Fibroblast of lung (primary cell): ENCODE measurements at regions not wholly inside any gene's neighbourhood (a gene's known extent, or its start where the extent isn't known, plus 50 kb on each side); places are given as distances from the start of the nearest gene placed in this dataset.

Experiments used
- DNase-seq, 2 donors: peaks; one replicate each; pipeline versions ENCODE4 v3.0.0 to v3.0.0-alpha.2; 2010; ENCODE audit warnings: low read depth in 2 of 2
- H2AFZ ChIP-seq: 2 replicates; pipeline ENCODE4 v1.5.1; 2012; ENCODE audit warnings: low read length, control low read depth, inconsistent platforms
- H3K27ac ChIP-seq: 2 replicates; pipeline ENCODE4 v1.5.1; 2011; ENCODE audit warnings: low read length, control low read depth; ENCODE audit not compliant: insufficient read depth
- H3K27me3 ChIP-seq: 2 replicates; pipeline ENCODE4 v1.5.1; 2011; ENCODE audit warnings: mild to moderate bottlenecking, low read length; ENCODE audit not compliant: control insufficient read depth, insufficient read depth
- H3K36me3 ChIP-seq: 2 replicates; pipeline ENCODE4 v1.5.1; 2011; ENCODE audit warnings: low read length; ENCODE audit not compliant: control insufficient read depth, insufficient read depth
- H3K4me1 ChIP-seq: 2 replicates; pipeline ENCODE4 v1.5.1; 2011; ENCODE audit warnings: low read length; ENCODE audit not compliant: control insufficient read depth, insufficient read depth; ENCODE audit errors: extremely low read depth
- H3K4me2 ChIP-seq: 2 replicates; pipeline ENCODE4 v1.5.1; 2011; ENCODE audit warnings: low read length, control low read depth; ENCODE audit not compliant: insufficient read depth; ENCODE audit errors: extremely low read depth
- H3K4me3 ChIP-seq, 4 experiments: fragments of 200-600 bp in 1 of 4; sonication (generic) in 1 of 4; replicated peaks in 1 of 4; 2 replicates each; pipeline ENCODE4 v1.5.1; 2011 to 2016; ENCODE audit warnings: low read length in 4 of 4, low read depth in 3 of 4, mild to moderate bottlenecking in 3 of 4, control low read depth in 2 of 4, inconsistent platforms in 1 of 4, mixed read lengths in 1 of 4; ENCODE audit not compliant: insufficient read depth in 1 of 4; ENCODE audit errors: control extremely low read depth in 1 of 4
- H3K79me2 ChIP-seq: 2 replicates; pipeline ENCODE4 v1.5.1; 2012; ENCODE audit warnings: mild to moderate bottlenecking, low read length, inconsistent platforms; ENCODE audit not compliant: control insufficient read depth, insufficient read depth
- H3K9ac ChIP-seq: 2 replicates; pipeline ENCODE4 v1.5.1; 2011; ENCODE audit warnings: mild to moderate bottlenecking, low read length, control low read depth; ENCODE audit not compliant: insufficient read depth
- H3K9me3 ChIP-seq: 2 replicates; pipeline ENCODE4 v1.5.1; 2012; ENCODE audit warnings: low read depth, low read length; ENCODE audit not compliant: control insufficient read depth, insufficient read depth
- H4K20me1 ChIP-seq: 2 replicates; pipeline ENCODE4 v1.5.1; 2011; ENCODE audit warnings: low read length; ENCODE audit not compliant: control insufficient read depth, insufficient read depth; ENCODE audit errors: extremely low read depth
- CTCF ChIP-seq, 2 donors: IDR thresholded peaks in 1 of 2; conservative IDR thresholded peaks in 1 of 2; 1 replicate in 1 of 2; 2 replicates in 1 of 2; pipeline ENCODE4 v1.5.1; 2011 to 2012; ENCODE audit warnings: low read length in 2 of 2, control low read depth in 1 of 2, inconsistent platforms in 1 of 2, low read depth in 1 of 2, mild to moderate bottlenecking in 1 of 2
- EZH2 ChIP-seq: IDR thresholded peaks from 2 replicates; pipeline ENCODE4 v1.5.1; 2012; ENCODE audit warnings: low read length, control low read depth, mild to moderate bottlenecking; ENCODE audit errors: missing control alignments

- Histone ChIP-seq H3K27ac (no peak overlapping the region), H3K4me2 (no peak overlapping the region), H3K79me2 (no peaks in the 10 kb centered on the region), H3K36me3 (no peaks in the 10 kb centered on the region), H4K20me1 (no peaks in the 10 kb centered on the region), H3K27me3 (peaks cover 5% of the 10 kb centered on the region), H3K4me3 (no peak overlapping the region), H2AFZ (no peak overlapping the region), H3K4me1 (no peaks in the 10 kb centered on the region), H3K9me3 (no peaks in the 10 kb centered on the region), H3K9ac (no peak overlapping the region)
- no peak for TF ChIP-seq EZH2
- TF ChIP-seq CTCF (conservative IDR thresholded peaks at IDR 0.05 in 1 of 2, IDR thresholded peaks at IDR 0.05 in 1 of 2; ENCODE audit: low read depth in 1 of 2, low read length in 2 of 2), result no peak
- DNase-seq, result no peak
Measured at GRCh38 chr14:89028462-89029134, 204.1 kb downstream of the TTC8 start.

- Histone ChIP-seq H3K4me3 (no peak overlapping the region), H3K79me2 (no peaks in the 10 kb centered on the region), H3K9me3 (no peaks in the 10 kb centered on the region), H2AFZ (no peak overlapping the region), H3K9ac (no peak overlapping the region), H3K36me3 (no peaks in the 10 kb centered on the region), H3K4me2 (no peak overlapping the region), H4K20me1 (no peaks in the 10 kb centered on the region), H3K4me1 (no peaks in the 10 kb centered on the region), H3K27ac (no peak overlapping the region), H3K27me3 (peaks cover 5% of the 10 kb centered on the region)
- TF ChIP-seq CTCF (conservative IDR thresholded peaks at IDR 0.05 in 1 of 2, IDR thresholded peaks at IDR 0.05 in 1 of 2; ENCODE audit: low read depth in 1 of 2, low read length in 2 of 2), result no peak
- no peak for TF ChIP-seq EZH2
- no peak for DNase-seq
Measured at GRCh38 chr14:89029961-89030694, 205.7 kb downstream of the TTC8 start.

GRCh38 chr14:89030921-89031320 is 206.5 kb downstream of the TTC8 start:
- Histone ChIP-seq H2AFZ (no peak overlapping the region), H4K20me1 (no peaks in the 10 kb centered on the region), H3K36me3 (no peaks in the 10 kb centered on the region), H3K4me2 (no peak overlapping the region), H3K27me3 (peaks cover 8% of the 10 kb centered on the region), H3K4me1 (no peaks in the 10 kb centered on the region), H3K9me3 (no peaks in the 10 kb centered on the region), H3K79me2 (no peaks in the 10 kb centered on the region), H3K9ac (no peak overlapping the region), H3K4me3 (no peak overlapping the region), H3K27ac (no peak overlapping the region)
- DNase-seq, result no peak
- TF ChIP-seq CTCF (conservative IDR thresholded peaks at IDR 0.05 in 1 of 2, IDR thresholded peaks at IDR 0.05 in 1 of 2; ENCODE audit: low read depth in 1 of 2, low read length in 2 of 2) (no peak), EZH2 (no peak)
